Gastrocnemius medialis (tissue), 4 donors: ENCODE measurements at regions not wholly inside any gene's neighbourhood (a gene's known extent, or its start where the extent isn't known, plus 50 kb on each side); places are given as distances from the start of the nearest gene placed in this dataset.

Experiments
- ATAC-seq, 2 donors: fragments of 150-250 bp; one replicate each; pipeline ENCODE4 v1.9.1; 2016
- DNase-seq, 2 donors: peaks; one replicate each; pipeline ENCODE4 v3.0.0-alpha.2; 2019
- H3K27ac ChIP-seq, 4 donors: fragments of 200-600 bp; sonication (generic); 1 replicate in 1 of 4; 2 replicates in 3 of 4; pipeline ENCODE4 v1.5.1; 2016 to 2018; ENCODE audit warnings: mild to moderate bottlenecking in 2 of 4, moderate library complexity in 1 of 4
- H3K27me3 ChIP-seq, 3 donors: fragments of 200-600 bp; sonication (generic) in 2 of 3; 1 replicate in 1 of 3; 2 replicates in 2 of 3; pipeline versions ENCODE4 v1.5.1 to v1.6.0; 2016 to 2019; ENCODE audit warnings: mild to moderate bottlenecking in 1 of 3, moderate library complexity in 1 of 3
- H3K36me3 ChIP-seq, 2 donors: fragments of 200-600 bp; sonication (generic) in 1 of 2; one replicate each; pipeline ENCODE4 v1.5.1; 2017 to 2018
- H3K4me1 ChIP-seq, 2 donors: fragments of 200-600 bp; sonication (generic) in 1 of 2; one replicate each; pipeline ENCODE4 v1.5.1; 2016 to 2017; ENCODE audit warnings: mild to moderate bottlenecking in 2 of 2
- H3K4me3 ChIP-seq, 4 donors: fragments of 200-600 bp; sonication (generic) in 3 of 4; 1 replicate in 1 of 4; 2 replicates in 3 of 4; pipeline ENCODE4 v1.5.1; 2016 to 2019; ENCODE audit warnings: mild to moderate bottlenecking in 2 of 4
- H3K9me3 ChIP-seq, 3 donors: fragments of 200-600 bp; sonication (generic) in 2 of 3; 1 replicate in 1 of 3; 2 replicates in 2 of 3; pipeline ENCODE4 v1.5.1; 2016 to 2019
- CTCF ChIP-seq, 5 experiments: fragments of 450-650 bp in 3 of 5; fragments of 200-600 bp in 2 of 5; sonication (generic) in 2 of 5; IDR thresholded peaks in 4 of 5; conservative IDR thresholded peaks in 1 of 5; 1 replicate in 4 of 5; 2 replicates in 1 of 5; pipeline ENCODE4 v1.5.1; 2016 to 2019; ENCODE audit warnings: antibody characterized with exemption in 5 of 5, mild to moderate bottlenecking in 3 of 5, moderate library complexity in 3 of 5
- POLR2A ChIP-seq, 2 donors: fragments of 450-650 bp; IDR thresholded peaks; one replicate each; pipeline ENCODE4 v1.6.1; 2017; ENCODE audit warnings: antibody characterized with exemption in 2 of 2, mild to moderate bottlenecking in 2 of 2, moderate library complexity in 2 of 2
- in situ Hi-C, 4 donors: fragments of 200-750 bp; cut with MboI; loops; one replicate each; pipeline versions ENCODE4 v1.15.0 to v1.8.0; 2017; ENCODE audit warnings: low sequenced_read_pairs in 4 of 4
- intact Hi-C: fragments of 100-400 bp; cut with DNase I; formaldehyde crosslinking; loops from one replicate; pipeline ENCODE4 v1.15.1; 2023; ENCODE audit warnings: low total_unique reads

DNA sequence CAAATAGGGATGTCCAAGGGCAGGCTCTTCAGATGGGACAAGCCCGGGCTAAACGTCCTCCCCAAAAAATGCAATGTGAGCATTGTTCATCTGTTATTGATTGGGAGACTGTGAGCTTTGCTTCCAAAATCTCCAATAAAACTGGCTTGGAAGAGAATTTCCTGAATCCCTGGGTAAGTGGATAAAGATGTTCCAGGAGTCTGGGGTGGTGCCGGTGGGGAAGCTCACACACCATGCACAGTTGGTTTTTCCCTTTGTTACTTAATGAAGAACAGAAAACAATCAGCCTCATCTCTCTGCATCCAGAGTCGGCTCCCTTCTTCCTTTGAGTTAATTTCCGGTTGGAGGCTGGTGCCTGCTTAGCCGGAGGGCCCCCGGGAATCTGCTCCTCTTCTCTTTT lies 72.1 kb upstream of the ZBTB40 start:
- H3K4me1 ChIP-seq, result no peaks in the 10 kb centered on the region
- in situ Hi-C loops, result no loop called here

DNA sequence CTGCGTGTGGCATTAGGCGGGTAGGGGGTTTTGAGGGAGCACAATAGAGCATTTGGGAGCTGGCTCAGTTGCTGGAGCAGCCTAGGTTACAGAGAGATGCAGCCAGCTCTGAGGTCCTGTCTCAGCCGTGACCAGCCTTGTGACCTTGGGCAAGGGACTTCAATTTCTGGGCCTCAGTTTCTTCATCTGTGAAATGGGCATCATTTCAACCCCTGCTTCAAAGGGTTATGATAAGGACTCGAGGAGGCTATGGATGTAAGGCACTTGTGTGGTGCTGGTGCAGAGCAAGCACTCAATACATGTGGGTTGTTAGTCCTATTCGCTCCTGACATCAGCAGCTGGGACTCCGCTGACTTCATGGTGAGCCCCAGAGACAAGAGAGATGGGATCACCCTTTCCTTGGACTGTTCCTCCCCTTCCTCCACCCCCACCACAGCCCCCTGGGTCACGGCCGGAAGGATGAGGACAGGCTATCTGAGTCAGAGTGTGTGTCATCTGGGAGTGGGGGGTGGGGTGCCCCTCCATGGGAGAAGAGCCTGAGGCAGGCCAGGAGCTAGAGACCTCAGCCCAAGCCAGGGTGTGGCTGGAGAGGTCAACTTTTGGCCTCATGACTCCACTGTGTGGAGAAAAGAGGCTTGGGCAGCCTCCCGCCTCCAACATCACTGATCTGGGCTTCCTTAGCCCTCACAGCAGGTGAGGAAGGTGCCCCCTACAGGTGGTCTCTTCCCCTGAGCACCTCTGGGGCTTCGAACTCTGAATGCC lies 71.4 kb upstream of the ZBTB40 start:
- H3K36me3 ChIP-seq, result no peaks in the 10 kb centered on the region
- in situ Hi-C loops, result no loop called here
- H3K4me1 ChIP-seq, result no peaks in the 10 kb centered on the region
- no peak overlapping the region for H3K27ac ChIP-seq
- DNase-seq, result no peak
- no peak for TF ChIP-seq CTCF (IDR thresholded peaks at IDR 0.05 in 4 of 5, conservative IDR thresholded peaks at IDR 0.05 in 1 of 5)
- TF ChIP-seq POLR2A (IDR thresholded peaks at IDR 0.05), result no peak
- H3K4me3 ChIP-seq, result no peak overlapping the region
- H3K9me3 ChIP-seq, result no peaks in the 10 kb centered on the region
- ATAC-seq, result no peak
- peaks cover 5 to 23% (median 10%) of the 10 kb centered on the region in 3 donors for H3K27me3 ChIP-seq
- intact Hi-C loops, result no loop called here

More for the DNA sequence above, 72.1 kb upstream of the ZBTB40 start:
- H3K36me3 ChIP-seq, result no peaks in the 10 kb centered on the region
- peaks cover 5 to 23% (median 10%) of the 10 kb centered on the region in 3 donors for H3K27me3 ChIP-seq
- H3K27ac ChIP-seq, result no peak overlapping the region
- ATAC-seq (no peak), DNase-seq (no peak)
- intact Hi-C loops, result no loop called here
- H3K9me3 ChIP-seq, result no peaks in the 10 kb centered on the region
- H3K4me3 ChIP-seq, result no peak overlapping the region
- TF ChIP-seq CTCF (IDR thresholded peaks at IDR 0.05 in 4 of 5, conservative IDR thresholded peaks at IDR 0.05 in 1 of 5) (no peak), POLR2A (IDR thresholded peaks at IDR 0.05) (no peak)

GRCh38 chr1:22383526-22384294 lies 67.9 kb upstream of the ZBTB40 start:
- peaks cover 10 to 47% (median 20%) of the 10 kb centered on the region in 3 donors for H3K27me3 ChIP-seq

DNA sequence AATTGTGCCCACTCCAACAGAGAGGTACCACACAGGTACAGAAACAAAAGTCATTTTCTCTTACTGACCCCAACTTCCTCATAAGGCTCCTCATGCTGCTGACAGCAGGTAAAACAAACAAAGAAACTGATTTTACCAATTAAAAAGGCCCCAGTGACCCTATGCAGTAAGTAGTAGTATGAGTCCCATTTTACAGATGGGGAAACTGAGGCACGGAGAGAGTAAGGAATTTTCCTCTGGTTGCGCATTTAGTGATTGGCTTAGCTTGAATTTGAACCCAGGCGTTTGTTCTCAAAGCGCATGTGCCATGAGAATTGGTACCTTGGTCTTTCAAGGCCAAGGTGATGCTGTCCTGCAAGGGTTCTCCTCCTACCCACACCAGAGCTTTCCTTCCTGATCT lies 66.1 kb upstream of the ZBTB40 start:
- no peak for DNase-seq
- Histone ChIP-seq H3K4me3 (no peak overlapping the region), H3K27me3 (peaks cover 10 to 47% (median 26%) of the 10 kb centered on the region in 3 donors), H3K27ac (no peak overlapping the region), H3K4me1 (no peaks in the 10 kb centered on the region), H3K9me3 (no peaks in the 10 kb centered on the region), H3K36me3 (no peaks in the 10 kb centered on the region)
- in situ Hi-C loops, result no loop called here
- ATAC-seq, result no peak
- intact Hi-C loops, result no loop called here
- TF ChIP-seq CTCF (IDR thresholded peaks at IDR 0.05 in 4 of 5, conservative IDR thresholded peaks at IDR 0.05 in 1 of 5) (no peak), POLR2A (IDR thresholded peaks at IDR 0.05) (no peak)

More at GRCh38 chr1:22383526-22384294, 67.9 kb upstream of the ZBTB40 start:
- TF ChIP-seq CTCF (IDR thresholded peaks at IDR 0.05 in 4 of 5, conservative IDR thresholded peaks at IDR 0.05 in 1 of 5), result no peak
- TF ChIP-seq POLR2A (IDR thresholded peaks at IDR 0.05), result no peak
- no peak overlapping the region for H3K27ac ChIP-seq
- in situ Hi-C loops (no loop called here), intact Hi-C loops (no loop called here)
- ATAC-seq (no peak), DNase-seq (no peak)
- no peaks in the 10 kb centered on the region for H3K4me1 ChIP-seq
- no peaks in the 10 kb centered on the region for H3K36me3 ChIP-seq
- H3K4me3 ChIP-seq, result no peak overlapping the region
- no peaks in the 10 kb centered on the region for H3K9me3 ChIP-seq
